Activated T-helper 17 cell treated with anti-CD3 and anti-CD28 coated beads, Interleukin-2, amount 50 U/mL, for 72 hours (primary cell): ENCODE measurements at regions not wholly inside any gene's neighbourhood (a gene's known extent, or its start where the extent isn't known, plus 50 kb on each side); places are given as distances from the start of the nearest gene placed in this dataset.
"Not testable (repeated sequence)": the region's sequence is repeated elsewhere in the genome, so short reads cannot be mapped to it uniquely, and the experiment has no call there.

Source experiments
- ATAC-seq: fragments of 150-1000 bp; cut with Tn5 transposase; replicated peaks from 2 replicates; pipeline ENCODE4 v1.10.0; 2021; ENCODE audit warnings: mild to moderate bottlenecking, moderate library complexity
- H3K27ac Mint-ChIP-seq: one replicate; pipeline ENCODE4 v1.8.0; 2022; ENCODE audit warnings: mixed read lengths
- H3K27me3 Mint-ChIP-seq: one replicate; pipeline ENCODE4 v1.8.0; 2022; ENCODE audit warnings: mixed read lengths
- H3K36me3 Mint-ChIP-seq: one replicate; pipeline ENCODE4 v1.8.0; 2022; ENCODE audit warnings: low read depth, mild to moderate bottlenecking, mixed read lengths
- H3K4me1 Mint-ChIP-seq: one replicate; pipeline ENCODE4 v1.8.0; 2022; ENCODE audit warnings: mixed read lengths
- H3K4me3 Mint-ChIP-seq: one replicate; pipeline ENCODE4 v1.8.0; 2022; ENCODE audit warnings: mild to moderate bottlenecking, mixed read lengths
- H3K9me3 Mint-ChIP-seq: one replicate; pipeline ENCODE4 v1.8.0; 2022; ENCODE audit warnings: mixed read lengths

GRCh38 chr7:130789436-130789835 lies 55.4 kb upstream of the KLF14 start:
- Mint-ChIP-seq H3K27me3 (peaks cover 17% of the 10 kb centered on the region), H3K36me3 (no peaks in the 10 kb centered on the region), H3K9me3 (no peaks in the 10 kb centered on the region), H3K4me1 (no peaks in the 10 kb centered on the region), H3K27ac (no peak overlapping the region), H3K4me3 (no peak overlapping the region)
- no peak for ATAC-seq

- Mint-ChIP-seq H3K36me3 (no peaks in the 10 kb centered on the region), H3K9me3 (no peaks in the 10 kb centered on the region), H3K27ac (no peak overlapping the region), H3K27me3 (peaks cover 3% of the 10 kb centered on the region), H3K4me1 (no peaks in the 10 kb centered on the region), H3K4me3 (no peak overlapping the region)
- ATAC-seq = no peak
Measured at GRCh38 chr7:130791746-130792145, 57.7 kb upstream of the KLF14 start.

GRCh38 chr7:130793855-130794618 lies 60.0 kb upstream of the KLF14 start:
- Mint-ChIP-seq H3K36me3 (no peaks in the 10 kb centered on the region), H3K27ac (peak overlapping the region; percentile 7), H3K4me1 (no peaks in the 10 kb centered on the region), H3K4me3 (no peak overlapping the region), H3K27me3 (peaks cover 1% of the 10 kb centered on the region), H3K9me3 (no peaks in the 10 kb centered on the region)
- ATAC-seq = no peak

- no peaks in the 10 kb centered on the region for H3K9me3 Mint-ChIP-seq
- ATAC-seq = no peak
- no peaks in the 10 kb centered on the region for H3K36me3 Mint-ChIP-seq
- no peak overlapping the region for H3K4me3 Mint-ChIP-seq
- no peaks in the 10 kb centered on the region for H3K4me1 Mint-ChIP-seq
- peak overlapping the region; percentile 7 for H3K27ac Mint-ChIP-seq
- peaks cover 7% of the 10 kb centered on the region for H3K27me3 Mint-ChIP-seq
Measured at GRCh38 chr7:130794619-130794922, 60.6 kb upstream of the KLF14 start.

GRCh38 chr7:130796425-130796824 lies 62.4 kb upstream of the KLF14 start:
- not testable (repeated sequence) for H3K4me3 Mint-ChIP-seq, H3K9me3 Mint-ChIP-seq, ATAC-seq, H3K27ac Mint-ChIP-seq, H3K4me1 Mint-ChIP-seq, H3K36me3 Mint-ChIP-seq
- peaks cover 19% of the 10 kb centered on the region for H3K27me3 Mint-ChIP-seq

- H3K27me3 Mint-ChIP-seq = peaks cover 27% of the 10 kb centered on the region
- H3K4me3 Mint-ChIP-seq = no peak overlapping the region
- H3K9me3 Mint-ChIP-seq = no peaks in the 10 kb centered on the region
- ATAC-seq = no peak
- no peaks in the 10 kb centered on the region for H3K36me3 Mint-ChIP-seq
- H3K27ac Mint-ChIP-seq = no peak overlapping the region
- peaks cover 4% of the 10 kb centered on the region for H3K4me1 Mint-ChIP-seq
Measured at GRCh38 chr7:130803127-130803526, 69.1 kb upstream of the KLF14 start.

GRCh38 chr7:130804220-130804619 lies 70.2 kb upstream of the KLF14 start:
- Mint-ChIP-seq H3K27me3 (peaks cover 23% of the 10 kb centered on the region), H3K4me1 (peaks cover 4% of the 10 kb centered on the region), H3K36me3 (no peaks in the 10 kb centered on the region), H3K4me3 (no peak overlapping the region), H3K9me3 (no peaks in the 10 kb centered on the region), H3K27ac (no peak overlapping the region)
- ATAC-seq = no peak

GRCh38 chr7:130812819-130813218 lies 78.8 kb upstream of the KLF14 start:
- H3K9me3 Mint-ChIP-seq, H3K27ac Mint-ChIP-seq, H3K4me3 Mint-ChIP-seq, H3K4me1 Mint-ChIP-seq, H3K27me3 Mint-ChIP-seq, H3K36me3 Mint-ChIP-seq, ATAC-seq: not testable (repeated sequence)

- Mint-ChIP-seq H3K27ac (no peak overlapping the region), H3K36me3 (no peaks in the 10 kb centered on the region), H3K9me3 (no peaks in the 10 kb centered on the region), H3K27me3 (no peaks in the 10 kb centered on the region), H3K4me1 (no peaks in the 10 kb centered on the region), H3K4me3 (no peak overlapping the region)
- no peak for ATAC-seq
Measured at GRCh38 chr7:130814778-130815335, 80.8 kb upstream of the KLF14 start.

- no peaks in the 10 kb centered on the region for H3K27me3 Mint-ChIP-seq
- H3K4me1 Mint-ChIP-seq = no peaks in the 10 kb centered on the region
- H3K36me3 Mint-ChIP-seq = no peaks in the 10 kb centered on the region
- no peaks in the 10 kb centered on the region for H3K9me3 Mint-ChIP-seq
- ATAC-seq = no peak
- no peak overlapping the region for H3K4me3 Mint-ChIP-seq
- no peak overlapping the region for H3K27ac Mint-ChIP-seq
Measured at GRCh38 chr7:130818056-130818455, 84.0 kb upstream of the KLF14 start.

GRCh38 chr7:130821864-130822263 lies 87.9 kb upstream of the KLF14 start:
- Mint-ChIP-seq H3K27ac (no peak overlapping the region), H3K4me3 (no peak overlapping the region), H3K9me3 (peaks cover 10% of the 10 kb centered on the region), H3K4me1 (no peaks in the 10 kb centered on the region), H3K27me3 (no peaks in the 10 kb centered on the region), H3K36me3 (no peaks in the 10 kb centered on the region)
- no peak for ATAC-seq

- ATAC-seq = peak; percentile 40
- Mint-ChIP-seq H3K9me3 (peaks cover 12% of the 10 kb centered on the region), H3K27me3 (no peaks in the 10 kb centered on the region), H3K27ac (no peak overlapping the region), H3K4me1 (no peaks in the 10 kb centered on the region), H3K4me3 (no peak overlapping the region), H3K36me3 (no peaks in the 10 kb centered on the region)
Measured at GRCh38 chr7:130822642-130823041, 88.6 kb upstream of the KLF14 start.

GRCh38 chr7:130823060-130823459 lies 89.1 kb upstream of the KLF14 start:
- Mint-ChIP-seq H3K9me3 (peaks cover 12% of the 10 kb centered on the region), H3K4me3 (no peak overlapping the region), H3K27me3 (no peaks in the 10 kb centered on the region), H3K36me3 (no peaks in the 10 kb centered on the region), H3K27ac (no peak overlapping the region), H3K4me1 (no peaks in the 10 kb centered on the region)
- ATAC-seq = no peak

- no peaks in the 10 kb centered on the region for H3K4me1 Mint-ChIP-seq
- H3K27me3 Mint-ChIP-seq = no peaks in the 10 kb centered on the region
- H3K9me3 Mint-ChIP-seq = peaks cover 16% of the 10 kb centered on the region
- H3K4me3 Mint-ChIP-seq = no peak overlapping the region
- no peak overlapping the region for H3K27ac Mint-ChIP-seq
- H3K36me3 Mint-ChIP-seq = no peaks in the 10 kb centered on the region
- ATAC-seq = no peak
Measured at GRCh38 chr7:130825819-130826218, 91.8 kb upstream of the KLF14 start.

GRCh38 chr7:130829415-130829814 lies 95.4 kb upstream of the KLF14 start:
- Mint-ChIP-seq H3K4me1 (no peaks in the 10 kb centered on the region), H3K27me3 (peaks cover 3% of the 10 kb centered on the region), H3K4me3 (no peak overlapping the region), H3K36me3 (no peaks in the 10 kb centered on the region), H3K27ac (no peak overlapping the region), H3K9me3 (peaks cover 16% of the 10 kb centered on the region)
- no peak for ATAC-seq

- H3K27ac Mint-ChIP-seq = no peak overlapping the region
- no peak for ATAC-seq
- H3K27me3 Mint-ChIP-seq = peaks cover 17% of the 10 kb centered on the region
- no peaks in the 10 kb centered on the region for H3K36me3 Mint-ChIP-seq
- H3K4me1 Mint-ChIP-seq = no peaks in the 10 kb centered on the region
- H3K4me3 Mint-ChIP-seq = no peak overlapping the region
- H3K9me3 Mint-ChIP-seq = peaks cover 12% of the 10 kb centered on the region
Measured at GRCh38 chr7:130831322-130831721, 97.3 kb upstream of the KLF14 start.
